CD4-positive, alpha-beta T cell treated with Interleukin-12 subunit alpha and Interleukin-12 subunit beta, for 1 hour (primary cell): ENCODE measurements at regions not wholly inside any gene's neighbourhood (a gene's known extent, or its start where the extent isn't known, plus 50 kb on each side); places are given as distances from the start of the nearest gene placed in this dataset.
"Not testable (repeated sequence)": the region's sequence is repeated elsewhere in the genome, so short reads cannot be mapped to it uniquely, and the experiment has no call there.

Source experiments
- DNase-seq: peaks from one replicate; pipeline ENCODE4 v3.0.0-alpha.2; 2020

GRCh38 chr1:181205901-181206300, 117.4 kb downstream of the IER5 start:
- no peak for DNase-seq

- DNase-seq, result no peak
These were observed 118.0 kb downstream of the IER5 start for GRCh38 chr1:181206513-181206912.

- DNase-seq, result no peak
These were observed 118.7 kb downstream of the IER5 start for GRCh38 chr1:181206979-181207790.

- no peak for DNase-seq
These were observed 119.6 kb downstream of the IER5 start for GRCh38 chr1:181208083-181208482.

- DNase-seq, result no peak
These were observed 120.5 kb downstream of the IER5 start for GRCh38 chr1:181208967-181209366.

GRCh38 chr1:181213056-181213455, 124.6 kb downstream of the IER5 start:
- DNase-seq, result no peak

GRCh38 chr1:181216591-181216994, 128.1 kb downstream of the IER5 start:
- DNase-seq, result no peak

GRCh38 chr1:181219938-181220337, 131.4 kb downstream of the IER5 start:
- DNase-seq, result no peak

GRCh38 chr1:181221078-181221477, 132.6 kb downstream of the IER5 start:
- DNase-seq, result no peak

- DNase-seq, result no peak
These were observed 134.5 kb downstream of the IER5 start for GRCh38 chr1:181222972-181223505.

GRCh38 chr1:181226728-181227127, 138.2 kb downstream of the IER5 start:
- DNase-seq, result not testable (repeated sequence)

GRCh38 chr1:181239086-181239485, 150.6 kb downstream of the IER5 start:
- DNase-seq, result no peak

- DNase-seq, result not testable (repeated sequence)
These were observed 157.8 kb downstream of the IER5 start for GRCh38 chr1:181246320-181246719.

- not testable (repeated sequence) for DNase-seq
These were observed 159.9 kb downstream of the IER5 start for GRCh38 chr1:181248361-181248760.

- DNase-seq, result no peak
These were observed 160.7 kb downstream of the IER5 start for GRCh38 chr1:181249186-181249585.

GRCh38 chr1:181250038-181250437, 161.5 kb downstream of the IER5 start:
- no peak for DNase-seq

GRCh38 chr1:181251001-181251712, 162.7 kb downstream of the IER5 start:
- DNase-seq, result no peak

GRCh38 chr1:181251713-181252075, 163.2 kb downstream of the IER5 start:
- DNase-seq, result no peak

GRCh38 chr1:181253601-181254000, 165.1 kb downstream of the IER5 start:
- DNase-seq, result not testable (repeated sequence)

- DNase-seq, result no peak
These were observed 166.9 kb downstream of the IER5 start for GRCh38 chr1:181255270-181255929.

GRCh38 chr1:181257117-181257516, 168.6 kb downstream of the IER5 start:
- DNase-seq, result no peak

- DNase-seq, result no peak
These were observed 170.7 kb downstream of the IER5 start for GRCh38 chr1:181259026-181259745.

GRCh38 chr1:181260271-181260670, 171.8 kb downstream of the IER5 start:
- DNase-seq, result no peak
